Right hindlimb (tissue), 1 donor: ENCODE measurements at regions not wholly inside any gene's neighbourhood (a gene's known extent, or its start where the extent isn't known, plus 50 kb on each side); places are given as distances from the start of the nearest gene placed in this dataset.

Source experiments
- DNase-seq: peaks from one replicate; pipeline ENCODE4 v3.0.0-alpha.2; 2018

DNA sequence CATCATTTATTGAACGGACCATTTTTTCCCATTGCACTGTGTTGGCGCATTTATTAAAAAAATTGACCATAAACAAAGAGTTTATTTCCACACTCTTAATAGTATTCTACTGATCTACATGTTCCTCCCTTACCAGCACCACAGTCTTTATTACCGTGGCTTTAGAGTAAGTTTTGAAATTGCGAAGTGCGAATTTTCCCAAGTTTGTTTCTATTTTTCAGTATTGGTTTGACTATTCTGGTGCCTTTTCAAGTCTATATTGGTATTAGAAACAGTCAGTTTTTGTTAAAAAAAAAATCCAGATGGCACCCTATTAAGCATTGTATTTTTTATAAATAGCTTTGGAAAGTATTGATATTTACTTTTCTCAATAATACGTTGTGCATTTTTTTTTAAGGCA, 795.1 kb upstream of the HS6ST1 start:
- DNase-seq, result no peak

DNA sequence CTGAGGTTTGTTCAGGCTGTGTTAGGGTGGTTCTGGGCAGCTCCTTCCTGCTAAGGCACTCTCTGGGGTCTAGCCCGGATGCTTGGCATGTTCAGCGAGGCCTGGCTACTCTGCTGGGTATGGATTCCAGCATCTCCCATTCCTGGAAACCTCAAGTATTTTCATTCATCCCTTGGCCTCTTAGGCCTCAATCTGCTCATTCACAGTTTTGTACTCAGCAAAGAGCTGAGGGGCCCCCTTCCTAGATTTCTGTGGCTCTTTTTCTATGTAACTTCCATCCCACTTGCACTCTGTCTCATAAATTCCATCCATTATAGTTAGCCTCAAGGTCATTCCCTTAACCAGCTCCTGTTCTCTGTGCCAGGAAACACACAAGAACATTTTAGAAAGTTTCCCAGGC, 798.8 kb upstream of the HS6ST1 start:
- peak; percentile 68 for DNase-seq

DNA sequence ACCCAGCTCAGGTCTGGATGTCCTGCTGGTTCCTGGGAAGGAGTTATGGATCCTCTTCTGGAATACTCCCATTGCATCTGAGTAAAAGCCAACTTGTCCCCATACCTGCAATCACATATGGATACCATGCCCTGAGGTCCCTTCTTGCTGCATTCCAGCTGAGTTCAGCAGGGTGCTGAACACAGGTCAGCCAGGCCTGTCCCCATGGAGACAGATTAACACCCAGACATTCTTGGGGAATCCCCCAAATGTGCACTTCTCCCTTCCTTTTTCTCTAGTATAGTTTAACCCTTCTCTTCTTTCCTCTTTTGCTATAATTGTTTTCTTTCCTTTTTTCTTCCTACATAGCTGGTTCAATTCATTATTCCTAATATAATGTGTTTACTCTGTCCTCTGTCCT, 799.6 kb upstream of the HS6ST1 start:
- DNase-seq, result no peak

DNA sequence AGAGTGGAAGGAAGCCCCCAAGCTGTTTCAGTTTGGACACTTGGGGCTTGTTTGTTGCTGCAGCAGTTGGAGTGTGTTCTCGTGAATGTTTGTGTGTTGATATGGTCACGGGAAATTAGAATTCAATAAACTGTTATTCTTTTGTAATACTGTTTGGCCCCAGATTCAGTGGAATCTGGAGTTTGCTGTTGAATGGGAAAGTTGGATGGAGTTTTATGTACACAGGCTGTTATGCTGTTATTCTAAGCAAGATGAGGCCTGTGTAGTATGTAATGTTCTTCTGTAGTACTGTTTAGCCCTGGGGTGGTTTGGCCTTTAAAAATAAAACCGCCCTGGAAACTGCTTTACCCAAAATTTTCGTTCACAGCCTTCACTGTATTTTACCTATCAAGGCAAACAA, 810.4 kb upstream of the HS6ST1 start:
- DNase-seq, result no peak

DNA sequence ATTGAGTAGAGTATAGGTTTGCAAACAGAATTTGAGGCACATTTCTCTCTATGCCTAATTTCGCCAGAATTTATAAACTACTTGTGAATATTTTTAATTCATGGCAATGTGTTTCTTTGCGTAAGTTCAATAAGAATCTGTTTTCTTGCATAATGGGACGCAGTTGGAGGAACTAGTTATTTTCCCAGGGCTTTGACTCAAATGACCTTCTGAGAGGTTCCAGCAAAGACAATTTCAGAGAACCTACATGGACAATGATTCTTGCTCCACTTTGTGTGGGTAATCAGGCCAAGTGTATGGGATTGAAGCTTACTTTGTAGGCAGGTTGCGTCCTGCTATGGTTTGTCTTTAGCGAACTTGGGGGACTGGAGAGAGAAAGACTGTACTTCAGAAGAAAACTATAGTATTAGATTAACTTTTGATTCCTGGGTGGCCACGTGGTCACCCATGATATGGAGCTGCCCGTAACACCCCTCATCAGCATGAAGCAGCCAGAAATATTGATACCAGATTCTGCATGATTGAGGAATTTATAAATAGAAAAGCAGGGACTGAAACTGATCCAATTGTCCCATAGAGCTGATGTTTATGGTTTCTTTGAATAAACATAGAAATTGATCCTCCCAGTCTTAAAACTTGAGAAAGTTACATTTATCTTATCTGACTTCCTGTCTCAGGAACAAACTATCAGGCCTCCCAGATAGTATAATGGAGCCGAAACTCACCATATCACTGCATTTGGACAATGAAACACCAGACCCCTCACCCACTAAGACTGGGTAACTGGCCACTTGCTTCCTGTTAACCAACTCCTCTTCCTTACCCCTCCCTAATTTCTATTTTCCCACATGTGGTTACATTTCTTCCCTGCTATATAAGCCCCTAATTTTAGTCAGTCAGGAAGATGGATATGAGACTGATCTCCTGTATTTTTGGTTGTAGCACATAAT, 815.3 kb upstream of the HS6ST1 start:
- no peak for DNase-seq

DNA sequence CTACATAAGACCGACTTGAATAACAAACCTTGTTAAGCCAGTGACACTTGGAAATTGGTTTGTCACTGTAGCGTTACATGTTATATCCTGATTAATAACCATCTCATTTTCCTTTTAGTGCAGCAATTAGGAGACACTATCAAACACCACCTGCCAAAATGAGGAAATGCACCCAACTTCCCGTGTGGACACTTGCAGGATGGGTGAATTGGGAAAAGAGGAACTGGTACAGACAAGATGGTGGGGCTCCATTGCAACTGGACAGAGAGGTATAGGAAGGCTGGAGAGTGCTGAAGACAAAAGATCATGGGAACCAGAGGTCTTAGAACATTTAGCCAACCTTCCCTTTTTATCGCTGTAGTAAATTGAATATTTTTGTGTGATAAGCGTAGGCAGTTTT, 816.3 kb upstream of the HS6ST1 start:
- no peak for DNase-seq

DNA sequence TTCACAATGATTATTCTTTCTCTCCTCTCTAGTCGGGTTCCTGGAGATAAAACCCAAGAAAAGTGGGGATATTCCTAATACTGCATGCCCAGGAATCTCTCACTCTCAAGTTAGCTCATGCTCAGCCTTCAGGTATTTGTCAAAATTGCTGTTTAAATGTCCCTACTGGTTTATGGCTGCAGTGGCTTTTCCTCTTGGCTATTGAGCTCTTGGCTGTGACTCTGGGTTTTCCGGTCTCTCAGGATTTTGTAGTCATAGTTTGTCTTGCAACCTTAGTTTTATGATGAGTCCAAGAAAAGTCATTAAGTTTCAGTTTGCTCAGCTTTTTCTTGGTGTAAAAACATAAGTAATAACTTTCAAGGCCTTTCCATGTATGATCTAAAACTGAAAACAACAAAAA, 820.7 kb upstream of the HS6ST1 start:
- no peak for DNase-seq

DNA sequence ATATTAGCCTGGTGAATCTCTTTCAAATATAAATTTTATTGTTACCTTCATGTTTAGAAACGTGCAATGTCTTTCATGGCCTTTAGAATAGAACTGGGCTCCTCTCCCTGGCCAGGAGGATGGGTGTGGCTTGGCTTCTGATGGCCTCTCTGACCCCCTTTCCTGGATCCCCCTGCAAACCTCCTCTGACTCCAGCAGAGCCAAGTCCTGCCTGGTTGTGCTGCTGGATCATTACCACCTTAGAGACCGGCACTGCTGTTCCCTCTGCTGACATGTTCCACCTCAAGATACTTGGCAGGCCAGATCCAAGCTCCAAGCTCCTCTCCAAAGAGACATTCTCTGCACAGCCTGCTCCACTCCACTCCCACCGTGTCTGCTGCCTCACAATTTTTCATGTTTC, 823.8 kb upstream of the HS6ST1 start:
- no peak for DNase-seq

DNA sequence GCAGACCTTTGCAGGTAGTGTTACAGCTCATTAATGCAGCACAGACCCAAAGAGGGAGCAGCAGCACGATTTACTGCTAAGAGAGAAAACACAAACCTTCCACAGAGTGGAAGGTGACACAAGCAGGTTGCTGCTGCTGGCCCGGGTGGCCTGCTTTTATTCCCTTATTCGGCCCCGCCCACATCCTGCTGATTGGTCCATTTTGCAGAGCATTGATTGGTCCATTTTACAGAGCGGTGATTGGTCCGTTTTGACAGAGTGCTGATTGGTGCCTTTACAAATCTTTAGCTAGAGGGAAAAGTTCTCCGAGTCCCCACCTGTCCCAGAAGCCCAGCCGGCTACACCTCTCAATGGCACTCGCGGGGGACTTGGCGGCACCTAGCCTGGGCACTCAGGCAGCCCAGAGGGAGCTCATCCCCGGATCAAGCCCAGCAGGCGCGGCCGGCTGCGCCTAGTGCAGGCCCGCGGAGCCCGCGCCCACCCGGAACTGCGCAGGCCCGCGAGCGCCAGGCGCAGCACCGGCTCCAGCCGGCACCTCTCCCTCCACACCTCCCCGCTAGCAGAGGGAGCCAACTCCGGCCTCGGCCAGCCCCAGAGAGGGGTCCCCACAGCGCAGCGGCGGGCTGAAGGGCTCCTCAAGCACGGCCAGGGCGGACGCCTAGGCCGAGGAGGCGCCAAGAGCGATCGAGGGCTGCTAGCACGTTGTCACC, 825.6 kb upstream of the HS6ST1 start:
- DNase-seq, result no peak

DNA sequence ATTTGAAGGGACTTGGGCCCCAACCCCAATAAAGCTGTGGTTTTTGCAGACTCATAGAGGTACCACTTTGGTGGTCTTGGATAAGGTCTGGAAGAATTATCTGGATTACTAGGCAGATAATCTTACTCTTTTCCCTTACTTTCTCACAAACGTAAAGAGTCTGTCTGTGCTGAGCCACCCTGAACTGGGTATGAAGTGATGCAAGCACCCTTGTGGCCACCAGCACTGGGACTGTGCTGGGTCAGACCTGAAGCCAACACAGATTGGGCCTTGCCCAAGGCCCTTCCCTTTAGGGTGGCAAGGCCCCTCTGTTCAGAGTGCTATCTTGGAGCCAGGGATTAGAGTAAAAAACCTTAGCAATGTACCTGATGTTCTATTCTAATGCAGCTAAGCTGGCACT, 827.0 kb upstream of the RAB6C start:
- DNase-seq, result no peak

DNA sequence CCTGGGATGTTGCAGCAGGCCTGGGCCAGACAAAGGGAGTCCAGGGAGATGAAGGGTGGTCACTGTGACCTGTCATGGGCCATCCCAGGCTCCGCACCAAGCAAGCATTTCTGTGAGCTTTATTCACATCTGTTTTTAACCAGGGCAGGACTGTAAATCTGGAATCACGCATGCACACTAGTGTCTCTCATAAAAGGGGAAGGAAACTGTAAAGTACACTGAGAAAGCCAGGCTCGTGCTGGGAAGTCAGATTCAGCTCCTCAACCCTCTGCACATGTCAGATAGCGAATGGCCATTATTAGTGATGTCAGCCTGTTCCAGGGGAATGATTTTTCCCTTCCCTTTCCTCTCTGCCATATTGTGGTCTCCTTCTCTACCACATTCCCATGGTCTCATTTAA, 818.6 kb upstream of the RAB6C start:
- DNase-seq, result no peak

DNA sequence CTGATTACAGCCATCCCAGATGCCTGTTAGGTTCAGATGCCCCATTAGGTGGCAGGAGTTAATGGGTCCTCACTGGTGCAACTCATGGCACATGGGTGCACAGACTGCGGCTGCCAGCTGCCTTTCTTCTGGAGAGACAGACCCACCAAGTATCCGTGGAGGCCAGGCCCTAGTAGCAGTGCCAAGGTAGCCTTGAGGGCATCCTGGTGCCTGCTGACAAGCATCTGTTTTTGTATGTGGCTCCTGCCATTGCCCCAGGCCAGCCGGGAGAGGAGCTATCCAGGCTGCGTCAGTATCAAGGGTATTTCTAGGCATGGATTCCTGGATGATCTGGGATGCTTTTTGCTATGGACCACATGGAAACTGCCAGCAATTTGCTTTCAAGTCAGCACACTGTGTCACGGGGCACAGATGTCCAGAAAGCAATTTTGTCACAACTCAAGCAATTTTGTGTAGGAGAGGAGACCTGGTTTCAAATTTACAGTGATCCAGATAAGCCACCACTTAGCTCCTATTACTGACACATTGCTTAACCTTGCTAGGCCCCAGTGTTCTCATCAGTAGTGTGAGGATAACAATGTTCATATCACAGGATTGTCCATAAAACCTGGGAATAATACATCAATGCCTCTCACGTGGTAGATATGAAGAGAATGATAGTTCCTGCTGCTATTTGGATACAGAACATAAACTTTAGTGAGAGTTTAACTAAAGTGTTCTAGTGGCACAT, 815.1 kb upstream of the RAB6C start:
- no peak for DNase-seq

DNA sequence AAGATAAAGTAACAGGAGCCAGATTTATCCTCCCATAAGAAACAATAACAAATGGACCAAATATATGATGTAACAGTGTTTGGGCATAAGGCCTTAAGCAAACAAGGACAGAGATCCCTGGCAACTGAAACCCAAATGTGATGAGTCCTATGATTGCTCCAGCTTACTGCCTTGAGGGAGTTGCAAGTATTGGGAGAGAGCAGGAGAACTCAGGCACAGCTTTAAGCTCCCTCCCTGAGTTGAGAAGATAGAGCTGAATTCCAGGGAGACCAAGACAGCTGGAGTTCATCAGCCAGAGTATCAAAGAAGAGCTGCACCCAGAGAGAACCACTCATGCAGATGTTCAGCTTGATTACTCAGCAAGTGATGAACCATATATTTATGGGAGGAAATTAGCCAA, 814.5 kb upstream of the RAB6C start:
- DNase-seq, result no peak

DNA sequence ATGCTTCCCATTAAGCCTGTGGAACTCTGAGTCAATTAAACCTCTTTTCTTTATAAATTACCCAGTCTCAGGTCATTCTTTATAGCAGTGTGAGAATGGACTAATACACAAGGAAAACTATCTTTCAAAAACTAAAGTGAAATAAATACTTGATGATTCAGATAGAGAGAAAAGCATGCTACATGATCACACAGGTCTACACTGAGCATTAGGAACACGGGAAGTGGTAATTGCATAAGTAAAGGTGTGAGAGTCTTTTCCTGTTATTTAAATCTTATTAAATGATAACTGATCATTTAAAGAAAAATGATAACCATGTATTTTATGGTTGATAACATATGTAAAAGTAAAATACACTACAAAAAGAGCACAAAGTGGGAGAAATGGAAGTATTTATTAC, 812.0 kb upstream of the RAB6C start:
- no peak for DNase-seq

DNA sequence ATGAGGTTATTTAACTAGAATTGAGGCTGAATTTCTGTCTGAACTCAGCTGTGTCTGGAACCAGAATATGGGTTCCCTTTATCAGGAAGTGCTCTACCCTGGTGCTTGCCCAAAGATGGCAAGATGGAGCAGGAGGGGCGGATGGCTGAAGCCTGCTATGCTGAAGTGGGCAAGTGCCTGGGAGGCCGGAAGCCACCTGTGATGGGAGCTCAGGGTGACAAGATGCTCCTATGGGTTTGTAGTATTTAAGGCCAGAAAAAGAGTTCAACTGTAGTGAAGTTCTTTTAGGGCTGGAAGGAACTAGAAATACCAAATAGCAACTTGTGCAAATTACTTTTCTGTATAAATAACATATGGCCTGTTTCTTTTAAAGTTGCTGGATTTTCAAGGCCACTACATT, 808.9 kb upstream of the RAB6C start:
- no peak for DNase-seq

DNA sequence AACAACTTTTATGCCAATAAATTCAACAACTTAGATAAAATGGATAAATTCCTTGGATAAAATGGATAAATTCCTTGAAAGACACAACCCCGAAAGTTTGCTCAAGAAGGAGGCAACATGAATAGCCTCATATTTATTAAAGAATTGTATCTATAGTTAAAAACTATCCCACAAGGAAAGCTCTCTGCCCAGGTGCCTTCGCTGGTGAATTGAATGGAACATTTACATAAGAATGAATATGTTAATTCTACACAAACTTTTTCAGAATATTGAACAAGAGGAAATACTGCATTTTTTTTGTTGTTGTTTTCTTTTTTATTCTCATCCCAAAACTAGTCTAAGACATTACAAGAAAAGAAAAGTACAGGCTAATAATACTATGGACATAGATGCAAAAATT, 805.3 kb upstream of the RAB6C start:
- no peak for DNase-seq

DNA sequence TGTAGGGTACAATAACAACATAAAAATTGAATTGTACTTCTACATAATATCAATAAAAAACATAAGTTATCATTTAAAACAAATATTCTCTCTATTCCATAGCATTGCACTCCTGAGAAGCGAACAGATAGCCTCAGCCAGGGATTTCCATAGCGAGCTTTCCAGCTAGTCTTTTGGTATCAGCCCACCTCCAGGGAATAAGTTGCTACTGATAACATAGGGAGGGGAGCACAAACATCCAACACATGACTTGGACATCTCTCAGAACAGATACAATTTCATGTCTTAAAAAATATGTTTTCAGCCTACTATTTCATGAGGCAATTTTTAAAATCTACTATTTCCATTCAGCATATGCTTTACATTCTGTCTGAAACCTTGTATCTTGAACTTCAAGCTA, 804.4 kb upstream of the RAB6C start:
- DNase-seq, result no peak

DNA sequence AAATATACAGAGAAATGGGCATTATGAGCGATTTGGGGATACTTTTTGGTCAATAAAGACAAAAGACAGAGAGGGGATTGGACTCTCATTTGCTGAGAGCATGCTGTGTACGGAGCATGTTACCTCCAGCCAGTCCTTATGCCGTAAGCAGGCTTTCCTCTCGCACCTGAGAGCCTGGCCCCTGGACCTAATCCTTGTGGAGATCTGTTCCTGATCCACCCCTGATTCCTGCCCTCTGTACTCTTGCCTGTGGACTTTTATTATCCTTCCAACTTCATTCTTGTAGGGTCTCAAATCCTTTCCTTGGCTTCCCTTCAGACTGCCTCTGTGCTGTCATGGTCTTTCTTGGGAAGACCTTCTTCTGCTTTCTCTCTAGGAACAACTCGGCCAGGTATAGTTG, 803.1 kb upstream of the RAB6C start:
- DNase-seq, result no peak

DNA sequence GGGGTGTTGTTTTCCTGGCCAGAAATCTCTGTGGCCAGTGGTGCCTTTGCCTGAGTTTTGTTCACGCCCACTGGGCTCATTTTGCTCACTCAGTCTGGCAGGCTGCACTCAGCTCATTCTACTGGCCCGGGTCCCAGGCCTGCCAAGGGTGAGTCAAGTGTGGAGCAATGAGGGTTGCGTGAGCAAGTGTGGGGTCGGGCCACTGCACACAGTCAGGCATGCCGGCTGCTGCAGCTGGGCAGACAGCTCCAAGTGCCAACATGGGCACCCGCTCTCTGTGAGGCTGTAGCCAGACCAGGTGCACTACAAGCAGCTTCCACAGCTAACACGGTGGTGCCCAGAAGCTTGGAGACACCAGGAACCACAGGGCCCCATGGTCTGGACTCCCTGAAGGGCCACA, 801.1 kb upstream of the RAB6C start:
- DNase-seq, result no peak

DNA sequence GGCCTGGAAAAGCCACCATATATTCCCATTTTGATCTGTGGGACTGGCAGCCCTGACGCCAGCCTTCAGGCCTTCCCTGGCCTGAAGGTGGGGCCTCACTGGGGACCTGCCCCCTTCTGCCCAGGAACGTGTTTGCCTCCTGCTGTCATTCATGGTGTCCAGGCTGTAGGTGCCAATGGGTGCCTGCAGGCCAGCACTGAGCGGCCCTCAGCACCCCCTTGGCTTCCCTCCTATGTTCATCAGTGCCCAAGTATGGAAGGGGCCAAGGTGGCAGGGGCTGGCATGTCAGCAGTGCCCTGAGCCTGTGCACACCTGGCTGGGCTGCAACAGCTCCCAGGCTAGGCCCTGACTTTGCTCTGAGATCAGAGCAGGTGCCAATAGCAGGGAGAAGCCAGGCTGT, 800.3 kb upstream of the RAB6C start:
- DNase-seq, result no peak

DNA sequence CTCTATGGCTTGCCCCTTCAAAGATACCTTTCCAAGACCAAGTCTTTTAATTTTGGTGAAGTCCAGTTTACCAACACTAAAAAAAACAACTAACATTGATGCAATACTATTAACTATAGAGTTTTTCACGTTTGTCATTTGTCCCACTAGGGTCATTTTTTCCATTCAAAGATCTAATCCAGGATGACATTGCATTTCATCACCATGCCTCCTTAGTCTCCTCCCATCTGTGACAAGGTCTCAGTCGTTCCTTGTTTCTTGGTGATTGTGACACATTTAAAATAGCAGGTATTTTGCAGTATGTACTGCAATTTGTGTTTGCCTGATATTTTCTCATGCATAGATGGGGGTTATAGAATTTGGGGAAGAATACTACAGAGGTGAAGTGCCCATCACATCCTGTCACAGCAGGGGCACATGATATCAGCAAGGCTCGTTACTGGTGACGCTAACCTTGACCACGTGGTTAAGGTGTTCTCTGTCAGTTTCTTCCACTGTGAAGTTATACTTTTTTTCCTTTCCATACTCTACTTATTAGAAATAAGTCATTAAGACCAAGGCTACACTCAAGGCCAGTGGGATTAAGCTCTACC, 799.2 kb upstream of the RAB6C start:
- no peak for DNase-seq

DNA sequence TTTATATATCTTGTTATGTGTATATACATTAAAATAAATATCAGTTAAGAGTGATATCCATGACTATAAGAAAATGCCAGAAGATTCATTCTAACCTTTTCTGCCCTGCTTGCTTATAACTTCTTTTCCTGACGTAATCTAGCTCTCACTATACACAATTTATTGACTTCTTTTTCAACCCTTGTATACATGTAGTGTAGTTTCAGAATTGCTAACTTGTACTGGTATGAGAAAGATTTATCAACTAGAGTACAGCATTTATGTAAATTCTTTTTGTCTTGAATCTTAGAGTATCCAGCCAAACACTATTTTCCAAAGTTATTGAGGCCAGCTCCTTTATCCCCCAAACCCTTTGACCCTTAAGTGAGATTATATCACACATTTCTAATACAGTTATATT, 798.0 kb upstream of the RAB6C start:
- no peak for DNase-seq

DNA sequence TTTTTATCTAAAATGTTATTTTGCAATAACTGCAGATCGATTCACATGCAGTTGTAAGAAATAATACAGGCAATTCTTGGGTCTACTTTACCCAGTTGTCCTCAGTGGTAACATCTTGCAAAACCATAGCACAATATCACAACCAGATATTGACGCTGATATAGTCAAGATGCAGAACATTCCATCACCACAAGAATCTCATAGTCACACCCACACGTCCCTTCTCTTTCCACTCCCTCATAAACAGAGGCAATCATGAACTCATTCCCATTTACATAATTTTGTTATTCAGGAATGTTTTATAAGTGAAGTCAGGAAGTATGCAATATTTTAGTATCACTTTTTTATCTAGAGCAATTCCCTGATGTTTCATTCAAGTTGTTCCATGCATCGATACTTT, 797.5 kb upstream of the RAB6C start:
- no peak for DNase-seq
